ENCODE measurements at regions not wholly inside any gene's neighbourhood (a gene's known extent, or its start where the extent isn't known, plus 50 kb on each side); places are given as distances from the start of the nearest gene placed in this dataset.
A peak's percentile ranks its signal among the peaks of the same experiment; 100 is the strongest.

DNA sequence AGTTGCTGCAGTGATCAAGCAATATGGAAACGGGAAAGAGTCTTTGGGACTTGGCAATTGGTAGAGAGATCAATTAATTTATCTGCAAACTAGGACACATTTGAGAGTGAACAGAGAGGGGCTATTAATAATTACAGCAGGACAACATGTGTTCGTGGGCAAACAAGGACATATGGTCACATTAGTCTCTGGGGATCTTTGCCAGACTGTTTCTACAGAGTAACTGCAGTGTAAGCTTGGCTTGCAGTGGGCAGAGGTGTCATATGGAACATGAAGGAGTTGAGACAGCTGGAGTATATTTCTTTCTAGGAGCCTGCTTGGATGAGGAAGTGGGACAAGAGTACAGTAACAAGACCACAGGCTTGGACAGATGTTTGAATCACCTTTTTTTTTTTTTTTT, 232.1 kb upstream of the LYZL1 start:
- Histone ChIP-seq H3K9me3 (ENCODE audit: control insufficient read depth, insufficient read depth, low read length) (no peaks in the 10 kb centered on the region), H3K27ac (ENCODE audit: low read depth, low read length) (no peak overlapping the region), H3K27me3 (ENCODE audit: control insufficient read depth, insufficient read depth, low read length) (no peaks in the 10 kb centered on the region), H3K4me3 (ENCODE audit: low read depth, low read length) (no peak overlapping the region), H3K36me3 (ENCODE audit: control insufficient read depth, insufficient read depth, low read length) (no peaks in the 10 kb centered on the region), H3K4me1 (ENCODE audit: control insufficient read depth, insufficient read depth, low read length) (no peaks in the 10 kb centered on the region)
- DNase-seq (ENCODE audit: low read depth in 4 of 6, low spot score in 6 of 6), result peak in 2 of 6 donors; percentile 25 to 31
- 58% methylated on average over 2 of the region's 2 CpGs for WGBS (ENCODE audit: insufficient coverage)

GRCh38 chr10:29057822-29058331, 231.0 kb upstream of the LYZL1 start:
- H3K27me3 ChIP-seq (ENCODE audit: control insufficient read depth, insufficient read depth, low read length), result no peaks in the 10 kb centered on the region
- H3K4me1 ChIP-seq (ENCODE audit: control insufficient read depth, insufficient read depth, low read length), result no peaks in the 10 kb centered on the region
- peak in 2 of 6 donors; percentile 27 to 33 for DNase-seq (ENCODE audit: low read depth in 4 of 6, low spot score in 6 of 6)
- no peak overlapping the region for H3K4me3 ChIP-seq (ENCODE audit: low read depth, low read length)
- H3K36me3 ChIP-seq (ENCODE audit: control insufficient read depth, insufficient read depth, low read length), result no peaks in the 10 kb centered on the region
- H3K9me3 ChIP-seq (ENCODE audit: control insufficient read depth, insufficient read depth, low read length), result no peaks in the 10 kb centered on the region
- WGBS (ENCODE audit: insufficient coverage), result 13% methylated on average over 1 of the region's 4 CpGs
- no peak overlapping the region for H3K27ac ChIP-seq (ENCODE audit: low read depth, low read length)

GRCh38 chr10:29063806-29064644, 224.8 kb upstream of the LYZL1 start:
- WGBS (ENCODE audit: insufficient coverage), result no CpG with 5 or more reads among the region's 5 CpGs
- DNase-seq (ENCODE audit: low read depth in 4 of 6, low spot score in 6 of 6), result no peak
- H3K36me3 ChIP-seq (ENCODE audit: control insufficient read depth, insufficient read depth, low read length), result no peaks in the 10 kb centered on the region
- no peaks in the 10 kb centered on the region for H3K4me1 ChIP-seq (ENCODE audit: control insufficient read depth, insufficient read depth, low read length)
- H3K27me3 ChIP-seq (ENCODE audit: control insufficient read depth, insufficient read depth, low read length), result no peaks in the 10 kb centered on the region
- H3K9me3 ChIP-seq (ENCODE audit: control insufficient read depth, insufficient read depth, low read length), result no peaks in the 10 kb centered on the region
- no peak overlapping the region for H3K4me3 ChIP-seq (ENCODE audit: low read depth, low read length)
- H3K27ac ChIP-seq (ENCODE audit: low read depth, low read length), result no peak overlapping the region

DNA sequence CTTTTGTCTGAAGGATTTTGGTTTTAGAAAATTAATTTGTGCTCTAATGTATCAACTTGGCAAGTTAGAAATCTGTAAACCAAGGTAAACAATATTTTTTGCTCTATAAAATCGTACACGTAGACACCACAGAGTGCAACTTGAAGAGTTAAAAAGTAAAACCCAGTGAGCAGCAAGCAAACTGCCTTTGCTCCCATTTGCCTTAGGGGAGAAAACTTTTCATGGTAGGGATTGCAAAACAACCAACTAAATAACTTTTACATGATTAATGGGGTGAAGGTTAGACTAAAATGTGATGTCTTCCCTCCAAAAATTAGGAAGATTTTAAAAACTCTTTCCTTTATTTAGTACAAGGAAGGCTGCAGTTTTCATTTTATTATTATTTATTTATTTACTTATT, 224.2 kb upstream of the LYZL1 start:
- no CpG with 5 or more reads among the region's 2 CpGs for WGBS (ENCODE audit: insufficient coverage)

DNA sequence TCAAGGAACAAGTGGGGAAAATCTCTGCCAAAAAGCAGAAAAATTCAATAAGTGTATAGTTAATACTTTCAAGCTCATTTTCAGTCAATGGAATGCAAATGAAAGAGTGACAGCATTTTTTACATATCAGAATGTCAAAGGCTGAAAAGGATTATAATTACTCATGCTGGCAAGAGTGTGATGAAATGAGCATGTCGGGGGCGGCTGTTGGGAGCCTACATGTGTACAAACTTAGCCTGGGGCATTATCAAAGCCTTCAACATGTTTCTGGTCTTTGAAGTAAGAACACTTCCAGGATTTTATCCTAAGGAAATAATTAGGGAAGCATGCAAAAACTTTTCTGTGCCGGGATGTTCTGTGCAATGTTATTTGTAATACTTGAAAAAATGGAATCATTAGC, 221.7 kb upstream of the LYZL1 start:
- H3K4me3 ChIP-seq (ENCODE audit: low read depth, low read length), result no peak overlapping the region
- no peak overlapping the region for H3K27ac ChIP-seq (ENCODE audit: low read depth, low read length)
- 47% methylated on average over 2 of the region's 3 CpGs for WGBS (ENCODE audit: insufficient coverage)
- DNase-seq (ENCODE audit: low read depth in 4 of 6, low spot score in 6 of 6), result peak in 1 of 6 donors; percentile 22
- no peaks in the 10 kb centered on the region for H3K9me3 ChIP-seq (ENCODE audit: control insufficient read depth, insufficient read depth, low read length)
- H3K27me3 ChIP-seq (ENCODE audit: control insufficient read depth, insufficient read depth, low read length), result no peaks in the 10 kb centered on the region
- H3K4me1 ChIP-seq (ENCODE audit: control insufficient read depth, insufficient read depth, low read length), result no peaks in the 10 kb centered on the region
- no peaks in the 10 kb centered on the region for H3K36me3 ChIP-seq (ENCODE audit: control insufficient read depth, insufficient read depth, low read length)

More for the DNA sequence above, 224.2 kb upstream of the LYZL1 start:
- H3K9me3 ChIP-seq (ENCODE audit: control insufficient read depth, insufficient read depth, low read length), result no peaks in the 10 kb centered on the region
- H3K4me1 ChIP-seq (ENCODE audit: control insufficient read depth, insufficient read depth, low read length), result no peaks in the 10 kb centered on the region
- H3K27me3 ChIP-seq (ENCODE audit: control insufficient read depth, insufficient read depth, low read length), result no peaks in the 10 kb centered on the region
- DNase-seq (ENCODE audit: low read depth in 4 of 6, low spot score in 6 of 6), result no peak
- H3K27ac ChIP-seq (ENCODE audit: low read depth, low read length), result no peak overlapping the region
- no peaks in the 10 kb centered on the region for H3K36me3 ChIP-seq (ENCODE audit: control insufficient read depth, insufficient read depth, low read length)
- no peak overlapping the region for H3K4me3 ChIP-seq (ENCODE audit: low read depth, low read length)

DNA sequence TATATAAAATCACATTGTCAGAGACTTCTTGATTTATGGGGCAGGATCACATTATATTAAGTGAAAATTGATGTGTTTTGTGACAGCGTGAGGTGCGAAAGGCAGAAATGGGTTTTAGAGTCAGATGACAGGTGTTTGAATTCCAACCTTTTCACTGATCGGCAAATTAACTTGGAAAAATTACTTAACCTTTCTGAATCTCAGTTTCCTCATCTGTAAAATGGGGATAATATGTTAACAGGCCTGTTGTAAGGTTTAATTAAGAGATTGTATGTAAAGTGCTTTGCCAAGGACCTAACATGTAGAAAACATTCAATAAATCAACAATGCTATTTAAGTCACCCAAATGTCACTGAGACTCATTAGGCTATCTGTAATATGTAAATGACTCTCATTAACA, 221.2 kb upstream of the LYZL1 start:
- H3K27ac ChIP-seq (ENCODE audit: low read depth, low read length), result no peak overlapping the region
- H3K9me3 ChIP-seq (ENCODE audit: control insufficient read depth, insufficient read depth, low read length), result no peaks in the 10 kb centered on the region
- H3K27me3 ChIP-seq (ENCODE audit: control insufficient read depth, insufficient read depth, low read length), result no peaks in the 10 kb centered on the region
- no peak for DNase-seq (ENCODE audit: low read depth in 4 of 6, low spot score in 6 of 6)
- no CpG with 5 or more reads among the region's 3 CpGs for WGBS (ENCODE audit: insufficient coverage)
- H3K36me3 ChIP-seq (ENCODE audit: control insufficient read depth, insufficient read depth, low read length), result no peaks in the 10 kb centered on the region
- no peaks in the 10 kb centered on the region for H3K4me1 ChIP-seq (ENCODE audit: control insufficient read depth, insufficient read depth, low read length)
- H3K4me3 ChIP-seq (ENCODE audit: low read depth, low read length), result no peak overlapping the region

DNA sequence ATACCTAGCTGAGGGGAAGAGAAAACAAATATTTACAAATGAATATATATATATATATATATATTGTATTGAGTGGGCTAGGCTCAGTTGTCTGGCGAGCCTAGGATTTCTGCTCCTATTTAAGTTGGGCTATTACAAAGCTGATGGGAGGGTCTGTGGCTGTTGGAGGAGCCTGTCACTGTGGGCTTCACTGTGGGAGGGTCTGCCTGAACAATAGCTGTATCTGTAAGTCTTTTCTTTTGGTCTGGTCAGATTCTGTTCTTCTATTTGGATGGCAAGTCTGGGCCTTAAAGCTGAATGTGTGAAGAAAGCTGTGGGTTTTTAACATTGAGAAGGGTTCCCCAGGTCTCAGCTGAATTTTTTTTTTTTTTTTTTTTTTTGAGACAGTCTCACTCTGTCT, 220.6 kb upstream of the LYZL1 start:
- Histone ChIP-seq H3K9me3 (ENCODE audit: control insufficient read depth, insufficient read depth, low read length) (no peaks in the 10 kb centered on the region), H3K4me1 (ENCODE audit: control insufficient read depth, insufficient read depth, low read length) (no peaks in the 10 kb centered on the region), H3K27ac (ENCODE audit: low read depth, low read length) (no peak overlapping the region), H3K27me3 (ENCODE audit: control insufficient read depth, insufficient read depth, low read length) (no peaks in the 10 kb centered on the region), H3K4me3 (ENCODE audit: low read depth, low read length) (no peak overlapping the region), H3K36me3 (ENCODE audit: control insufficient read depth, insufficient read depth, low read length) (no peaks in the 10 kb centered on the region)
- DNase-seq (ENCODE audit: low read depth in 4 of 6, low spot score in 6 of 6), result no peak
- no CpG with 5 or more reads among the region's 1 CpG for WGBS (ENCODE audit: insufficient coverage)

- WGBS (ENCODE audit: insufficient coverage), result 85% methylated on average over 3 of the region's 6 CpGs
- Histone ChIP-seq H3K4me3 (ENCODE audit: low read depth, low read length) (no peak overlapping the region), H3K36me3 (ENCODE audit: control insufficient read depth, insufficient read depth, low read length) (no peaks in the 10 kb centered on the region), H3K27ac (ENCODE audit: low read depth, low read length) (no peak overlapping the region), H3K9me3 (ENCODE audit: control insufficient read depth, insufficient read depth, low read length) (no peaks in the 10 kb centered on the region), H3K27me3 (ENCODE audit: control insufficient read depth, insufficient read depth, low read length) (no peaks in the 10 kb centered on the region), H3K4me1 (ENCODE audit: control insufficient read depth, insufficient read depth, low read length) (no peaks in the 10 kb centered on the region)
- no peak for DNase-seq (ENCODE audit: low read depth in 4 of 6, low spot score in 6 of 6)
Observed at GRCh38 chr10:29068966-29069365, 219.9 kb upstream of the LYZL1 start.

GRCh38 chr10:29069941-29070340, 218.9 kb upstream of the LYZL1 start:
- Histone ChIP-seq H3K4me3 (ENCODE audit: low read depth, low read length) (no peak overlapping the region), H3K36me3 (ENCODE audit: control insufficient read depth, insufficient read depth, low read length) (no peaks in the 10 kb centered on the region), H3K27ac (ENCODE audit: low read depth, low read length) (no peak overlapping the region), H3K9me3 (ENCODE audit: control insufficient read depth, insufficient read depth, low read length) (no peaks in the 10 kb centered on the region), H3K27me3 (ENCODE audit: control insufficient read depth, insufficient read depth, low read length) (no peaks in the 10 kb centered on the region), H3K4me1 (ENCODE audit: control insufficient read depth, insufficient read depth, low read length) (no peaks in the 10 kb centered on the region)
- no peak for DNase-seq (ENCODE audit: low read depth in 4 of 6, low spot score in 6 of 6)
- 100% methylated on average over 2 of the region's 4 CpGs for WGBS (ENCODE audit: insufficient coverage)

DNA sequence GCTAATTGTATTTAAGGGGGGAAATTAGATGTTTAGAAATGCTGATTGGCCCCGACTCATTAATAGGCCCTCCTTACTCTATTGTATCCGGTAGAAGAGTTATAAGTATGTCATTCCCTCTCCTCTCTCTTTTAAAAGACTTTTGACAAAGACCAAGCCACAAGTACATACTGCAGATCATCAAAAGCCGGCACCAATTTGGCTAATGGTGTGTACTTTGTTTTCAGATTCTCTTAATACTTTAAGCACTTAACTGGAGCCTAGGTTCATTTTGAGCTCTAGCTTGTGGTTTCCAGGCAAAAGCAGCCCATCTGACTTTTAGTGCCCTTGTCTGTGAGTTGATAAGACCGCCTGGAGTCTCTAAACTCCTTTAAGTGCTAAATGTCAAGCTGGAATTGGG, 210.0 kb upstream of the LYZL1 start:
- DNase-seq (ENCODE audit: low read depth in 4 of 6, low spot score in 6 of 6), result peak in 1 of 6 donors; percentile 41
- Histone ChIP-seq H3K27ac (ENCODE audit: low read depth, low read length) (no peak overlapping the region), H3K4me3 (ENCODE audit: low read depth, low read length) (no peak overlapping the region), H3K4me1 (ENCODE audit: control insufficient read depth, insufficient read depth, low read length) (peaks cover 25% of the 10 kb centered on the region), H3K27me3 (ENCODE audit: control insufficient read depth, insufficient read depth, low read length) (no peaks in the 10 kb centered on the region), H3K36me3 (ENCODE audit: control insufficient read depth, insufficient read depth, low read length) (no peaks in the 10 kb centered on the region), H3K9me3 (ENCODE audit: control insufficient read depth, insufficient read depth, low read length) (no peaks in the 10 kb centered on the region)
- WGBS (ENCODE audit: insufficient coverage), result 40% methylated on average over 1 of the region's 4 CpGs

All from spinal cord (tissue), 9 donors.